ENCODE measurements at regions not wholly inside any gene's neighbourhood (a gene's known extent, or its start where the extent isn't known, plus 50 kb on each side); places are given as distances from the start of the nearest gene placed in this dataset.

DNA sequence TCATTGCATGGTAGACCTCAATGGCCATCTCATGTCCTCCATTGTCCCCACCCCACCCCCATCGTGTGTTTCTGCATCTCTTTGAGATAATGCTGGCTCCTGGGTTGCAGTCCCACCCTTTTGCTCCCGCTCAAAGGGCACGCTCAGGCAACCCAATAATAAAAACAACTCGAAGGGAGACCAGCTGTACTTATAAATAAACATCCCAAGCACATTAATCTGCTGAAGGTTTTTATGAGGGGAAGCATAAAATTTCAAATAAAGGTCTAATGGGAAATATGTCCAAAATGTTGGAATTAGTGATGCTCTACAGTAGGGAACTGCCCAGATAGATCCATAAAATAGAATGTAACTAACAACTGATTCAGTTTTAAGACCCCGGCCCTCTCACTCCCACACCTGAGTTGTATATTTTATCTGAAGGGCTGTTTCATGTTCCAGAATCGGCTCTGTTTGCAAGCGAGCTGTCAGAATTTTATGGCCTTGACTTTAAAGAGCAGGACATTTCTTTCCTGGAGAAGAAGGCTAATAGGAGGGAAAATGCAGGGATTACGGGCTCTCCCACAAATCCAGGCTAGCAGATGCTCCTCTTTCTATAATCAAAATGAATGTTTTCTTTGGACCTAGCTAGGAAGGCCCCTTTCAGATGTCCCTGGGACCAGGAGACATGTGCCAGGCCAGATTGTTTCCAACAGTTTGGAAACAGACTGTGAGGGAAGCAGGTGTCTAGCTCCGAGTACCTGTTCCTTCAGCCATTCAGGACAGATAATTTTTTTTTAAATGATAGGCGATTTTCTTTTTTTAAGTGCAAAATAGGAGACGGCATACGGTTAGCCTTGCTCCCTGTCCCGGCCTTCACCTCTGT, 103.7 kb downstream of the APOB start:
- BruUV-seq (replicated peaks): no TSS peak
- no peak overlapping the region for H3K4me3 ChIP-seq (ENCODE audit: low read depth, low read length, poor library complexity, severe bottlenecking)
- H3K27ac ChIP-seq (ENCODE audit: low read depth, low read length, poor library complexity, severe bottlenecking): no peak overlapping the region
- no peaks in the 10 kb centered on the region for H3K9me3 ChIP-seq (ENCODE audit: low read length)
- H2AFZ ChIP-seq (ENCODE audit: low read length): no peak overlapping the region
- H4K20me1 ChIP-seq (ENCODE audit: insufficient read depth, low read length): no peaks in the 10 kb centered on the region
- no peaks in the 10 kb centered on the region for H3K4me1 ChIP-seq (ENCODE audit: insufficient read depth, low read length, poor library complexity, severe bottlenecking)
- no peaks in the 10 kb centered on the region for H3K9me2 ChIP-seq (ENCODE audit: insufficient read depth, low read length)
- intact Hi-C loops (cut with micrococcal nuclease; ENCODE audit: unreplicated experiment): no loop called here
- H3K4me2 ChIP-seq (ENCODE audit: low read length): no peak overlapping the region
- CTCF ChIA-PET (ENCODE audit: unreplicated experiment): no interaction called here
- no peak for DNase-seq (ENCODE audit: low spot score)
- H3K36me3 ChIP-seq (ENCODE audit: insufficient read depth, low read length): no peaks in the 10 kb centered on the region
- no peaks in the 10 kb centered on the region for H3K79me2 ChIP-seq (ENCODE audit: insufficient read depth, low read depth, low read length)
- POLR2A ChIA-PET: interaction anchor here (0.9 kb wide), 1 partner anchor 30 kb away, joined by 3 read pairs; no protein-coding TSS in a partner anchor
- TF ChIP-seq EZH2phosphoT487 (IDR thresholded peaks at IDR 0.05; ENCODE audit: borderline replicate concordance, low read depth, low read length): no peak

DNA sequence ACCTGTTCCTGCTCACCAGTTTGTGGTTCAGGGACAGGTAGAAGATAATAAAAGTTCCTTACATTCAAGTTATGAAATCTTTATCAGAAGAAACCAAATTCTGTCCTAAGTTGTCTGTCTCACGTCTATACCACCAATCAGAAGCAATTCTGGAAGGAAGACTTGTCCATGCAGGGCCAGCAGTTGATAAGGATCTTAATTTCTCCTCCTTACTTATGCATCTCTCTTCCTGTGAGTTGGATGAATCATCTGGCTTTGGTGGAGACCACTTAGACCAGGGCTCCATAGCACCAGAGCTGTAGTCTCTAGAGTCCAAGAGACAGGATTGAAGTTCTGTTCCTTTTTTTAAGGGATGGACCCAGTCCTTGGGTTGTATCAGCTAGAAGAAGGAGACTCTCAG, 106.5 kb downstream of the APOB start:
- H3K4me1 ChIP-seq (ENCODE audit: insufficient read depth, low read length, poor library complexity, severe bottlenecking): no peaks in the 10 kb centered on the region
- intact Hi-C loops (cut with micrococcal nuclease; ENCODE audit: unreplicated experiment): no loop called here
- H2AFZ ChIP-seq (ENCODE audit: low read length): no peak overlapping the region
- no peak overlapping the region for H3K4me3 ChIP-seq (ENCODE audit: low read depth, low read length, poor library complexity, severe bottlenecking)
- no peak for TF ChIP-seq EZH2phosphoT487 (IDR thresholded peaks at IDR 0.05; ENCODE audit: borderline replicate concordance, low read depth, low read length)
- TF ChIP-seq, protein P1, sequence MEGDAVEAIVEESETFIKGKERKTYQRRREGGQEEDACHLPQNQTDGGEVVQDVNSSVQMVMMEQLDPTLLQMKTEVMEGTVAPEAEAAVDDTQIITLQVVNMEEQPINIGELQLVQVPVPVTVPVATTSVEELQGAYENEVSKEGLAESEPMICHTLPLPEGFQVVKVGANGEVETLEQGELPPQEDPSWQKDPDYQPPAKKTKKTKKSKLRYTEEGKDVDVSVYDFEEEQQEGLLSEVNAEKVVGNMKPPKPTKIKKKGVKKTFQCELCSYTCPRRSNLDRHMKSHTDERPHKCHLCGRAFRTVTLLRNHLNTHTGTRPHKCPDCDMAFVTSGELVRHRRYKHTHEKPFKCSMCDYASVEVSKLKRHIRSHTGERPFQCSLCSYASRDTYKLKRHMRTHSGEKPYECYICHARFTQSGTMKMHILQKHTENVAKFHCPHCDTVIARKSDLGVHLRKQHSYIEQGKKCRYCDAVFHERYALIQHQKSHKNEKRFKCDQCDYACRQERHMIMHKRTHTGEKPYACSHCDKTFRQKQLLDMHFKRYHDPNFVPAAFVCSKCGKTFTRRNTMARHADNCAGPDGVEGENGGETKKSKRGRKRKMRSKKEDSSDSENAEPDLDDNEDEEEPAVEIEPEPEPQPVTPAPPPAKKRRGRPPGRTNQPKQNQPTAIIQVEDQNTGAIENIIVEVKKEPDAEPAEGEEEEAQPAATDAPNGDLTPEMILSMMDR (conservative IDR thresholded peaks at IDR 0.05; ENCODE audit: low read length): no peak
- no peaks in the 10 kb centered on the region for H4K20me1 ChIP-seq (ENCODE audit: insufficient read depth, low read length)
- ChIA-PET POLR2A (no interaction called here), CTCF (ENCODE audit: unreplicated experiment) (no interaction called here)
- no peaks in the 10 kb centered on the region for H3K79me2 ChIP-seq (ENCODE audit: insufficient read depth, low read depth, low read length)
- BruUV-seq (replicated peaks): no TSS peak
- no peaks in the 10 kb centered on the region for H3K36me3 ChIP-seq (ENCODE audit: insufficient read depth, low read length)
- DNase-seq (ENCODE audit: low spot score): no peak
- no peaks in the 10 kb centered on the region for H3K9me2 ChIP-seq (ENCODE audit: insufficient read depth, low read length)
- H3K9me3 ChIP-seq (ENCODE audit: low read length): no peaks in the 10 kb centered on the region
- no peak overlapping the region for H3K27ac ChIP-seq (ENCODE audit: low read depth, low read length, poor library complexity, severe bottlenecking)
- H3K4me2 ChIP-seq (ENCODE audit: low read length): no peak overlapping the region

DNA sequence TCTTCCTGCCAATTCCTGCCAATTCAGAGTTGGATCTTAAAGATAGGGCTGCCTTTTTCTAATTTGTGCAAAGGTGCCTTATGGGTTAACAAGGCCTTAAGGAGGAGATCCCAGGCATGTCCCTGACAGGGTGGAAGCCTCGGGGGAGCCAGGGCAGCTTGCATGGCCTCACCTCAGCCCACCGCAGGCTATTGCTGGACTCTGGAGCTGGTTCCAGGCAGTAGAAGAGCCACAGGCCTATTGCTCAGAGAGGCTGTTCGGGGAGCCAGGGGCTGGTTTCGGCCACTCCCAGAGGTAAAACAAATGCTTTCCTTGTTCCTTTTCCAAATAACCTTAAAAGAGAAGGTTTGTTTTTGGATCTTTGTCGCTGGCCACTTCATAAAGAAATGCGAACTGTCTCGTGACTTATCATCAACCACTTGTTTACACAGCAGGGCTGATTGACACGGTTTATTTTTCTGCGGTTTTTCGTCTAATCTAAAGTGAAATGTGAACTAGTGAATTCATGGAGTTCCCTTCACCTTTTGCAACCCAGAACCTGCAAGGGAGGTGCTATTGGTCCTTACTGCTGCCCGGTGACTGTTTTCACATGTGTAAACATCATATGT, 108.6 kb downstream of the APOB start:
- POLR2A ChIA-PET: interaction anchor here (0.6 kb wide), 1 partner anchor 955 kb away, joined by 4 read pairs; no protein-coding TSS in a partner anchor
- H3K4me3 ChIP-seq (ENCODE audit: low read depth, low read length, poor library complexity, severe bottlenecking): no peak overlapping the region
- CTCF ChIA-PET (ENCODE audit: unreplicated experiment): no interaction called here

More for the DNA sequence above, 108.6 kb downstream of the APOB start:
- H3K9me3 ChIP-seq (ENCODE audit: low read length): no peaks in the 10 kb centered on the region
- no peaks in the 10 kb centered on the region for H4K20me1 ChIP-seq (ENCODE audit: insufficient read depth, low read length)
- H3K27ac ChIP-seq (ENCODE audit: low read depth, low read length, poor library complexity, severe bottlenecking): no peak overlapping the region
- no peak overlapping the region for H3K4me2 ChIP-seq (ENCODE audit: low read length)
- DNase-seq (ENCODE audit: low spot score): no peak
- H3K9me2 ChIP-seq (ENCODE audit: insufficient read depth, low read length): no peaks in the 10 kb centered on the region
- no TSS peak for BruUV-seq (replicated peaks)
- H3K79me2 ChIP-seq (ENCODE audit: insufficient read depth, low read depth, low read length): no peaks in the 10 kb centered on the region
- no peaks in the 10 kb centered on the region for H3K4me1 ChIP-seq (ENCODE audit: insufficient read depth, low read length, poor library complexity, severe bottlenecking)
- intact Hi-C loops (cut with micrococcal nuclease; ENCODE audit: unreplicated experiment): no loop called here
- no peaks in the 10 kb centered on the region for H3K36me3 ChIP-seq (ENCODE audit: insufficient read depth, low read length)
- H2AFZ ChIP-seq (ENCODE audit: low read length): no peak overlapping the region
- TF ChIP-seq, protein P1 (conservative IDR thresholded peaks at IDR 0.05; ENCODE audit: low read length): no peak
- no peak for TF ChIP-seq EZH2phosphoT487 (IDR thresholded peaks at IDR 0.05; ENCODE audit: borderline replicate concordance, low read depth, low read length)

Measured in OCI-LY7 (cell line).